NT2/D1 (cell line): ENCODE measurements at regions not wholly inside any gene's neighbourhood (a gene's known extent, or its start where the extent isn't known, plus 50 kb on each side); places are given as distances from the start of the nearest gene placed in this dataset.

ENCODE experiments used
- SUZ12 ChIP-seq: IDR thresholded peaks from 2 replicates; pipeline ENCODE4 v1.6.1; 2011; ENCODE audit not compliant: insufficient read length, insufficient read depth; ENCODE audit errors: extremely low read depth
- YY1 ChIP-seq: IDR thresholded peaks from 2 replicates; pipeline ENCODE4 v1.6.1; 2011; ENCODE audit not compliant: insufficient read length, insufficient read depth
- ZNF274 ChIP-seq: IDR thresholded peaks from 2 replicates; pipeline ENCODE4 v1.6.1; 2011; ENCODE audit warnings: mild to moderate bottlenecking, low read depth, low read length

DNA sequence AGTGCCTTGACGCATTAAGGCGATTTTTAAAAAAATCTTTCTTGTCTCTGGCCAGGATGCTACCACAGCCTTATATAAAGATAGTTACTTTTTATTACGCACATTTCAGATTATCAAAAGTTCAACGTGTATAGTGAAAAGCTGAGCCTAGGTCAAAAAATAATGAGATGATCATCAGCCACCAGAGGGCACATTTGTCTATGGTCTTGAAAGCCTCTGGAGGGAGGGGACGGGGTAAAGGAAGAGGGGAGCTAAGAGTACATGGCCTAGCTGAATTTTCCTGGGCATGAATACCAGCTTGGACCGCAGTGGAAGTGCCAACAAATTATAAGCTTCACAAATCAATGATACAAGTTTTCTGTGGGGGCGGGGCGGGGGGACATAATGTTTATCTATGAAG is 285.9 kb upstream of the SMIM30 start:
- no peak for TF ChIP-seq YY1
- no peak for TF ChIP-seq ZNF274
- no peak for TF ChIP-seq SUZ12
